SK-N-SH (cell line): ENCODE measurements at regions not wholly inside any gene's neighbourhood (a gene's known extent, or its start where the extent isn't known, plus 50 kb on each side); places are given as distances from the start of the nearest gene placed in this dataset.

ENCODE experiments used
- CTCF ChIA-PET: fragments of 300-600, 350-600 bp; formaldehyde crosslinking; extraction: SDS; loops from one replicate; lab custom pipeline; 2021; lab: Yijun Ruan, JAX
- POLR2A ChIA-PET: fragments of 350-600 bp; sonication (Branson Sonifier 250); formaldehyde crosslinking; extraction: SDS; loops from one replicate; lab custom pipeline; 2020; ENCODE audit warnings: antibody characterized with exemption, inconsistent platforms; lab: Yijun Ruan, JAX
- DNase-seq: peaks from one replicate; pipeline ENCODE4 v3.0.0; 2012
- H2AFZ ChIP-seq: fragments of 200-600 bp; sonication (generic); 2 replicates; pipeline ENCODE4 v1.8.1; 2016; ENCODE audit warnings: antibody characterized with exemption, mild to moderate bottlenecking, low read depth
- H3F3A ChIP-seq: fragments of 200-600 bp; sonication (generic); replicated peaks from 2 replicates; pipeline ENCODE3; 2016; ENCODE audit warnings: antibody characterized with exemption, mild to moderate bottlenecking; ENCODE audit not compliant: insufficient read depth
- H3K27ac ChIP-seq, 2 experiments: fragments of 200-500 bp in 1 of 2; fragments of 200-600 bp in 1 of 2; sonication (Bioruptor generic) in 1 of 2; sonication (generic), shearing (Covaris generic) in 1 of 2; 2 replicates each; pipeline versions ENCODE4 v1.5.1 to v1.6.1; 2014 to 2016; ENCODE audit warnings: low read depth in 2 of 2, inconsistent platforms in 1 of 2, low read length in 1 of 2, mild to moderate bottlenecking in 1 of 2, mixed read lengths in 1 of 2
- H3K27me3 ChIP-seq: fragments of 200-600 bp; sonication (generic), shearing (Covaris generic); 2 replicates; pipeline ENCODE4 v1.6.1; 2016; ENCODE audit warnings: mixed run types; ENCODE audit not compliant: insufficient read depth
- H3K36me3 ChIP-seq, 2 experiments: fragments of 200-500 bp in 1 of 2; fragments of 200-600 bp in 1 of 2; sonication (Bioruptor generic) in 1 of 2; sonication (generic) in 1 of 2; replicated peaks in 1 of 2; 2 replicates each; pipeline versions ENCODE3 to v1.5.1; 2014 to 2016; ENCODE audit warnings: low read length in 1 of 2, mild to moderate bottlenecking in 1 of 2; ENCODE audit not compliant: insufficient read depth in 2 of 2, control insufficient read depth in 1 of 2
- H3K4me1 ChIP-seq, 2 experiments: fragments of 200-500 bp in 1 of 2; fragments of 200-600 bp in 1 of 2; sonication (Bioruptor generic) in 1 of 2; sonication (generic), shearing (Covaris generic) in 1 of 2; 2 replicates each; pipeline versions ENCODE4 v1.5.1 to v1.6.1; 2014 to 2016; ENCODE audit warnings: low read depth in 1 of 2, low read length in 1 of 2, mixed run types in 1 of 2; ENCODE audit not compliant: insufficient read depth in 2 of 2, control insufficient read depth in 1 of 2
- H3K4me2 ChIP-seq: fragments of 200-600 bp; sonication (generic), shearing (Covaris generic); 2 replicates; pipeline ENCODE4 v1.6.1; 2017; ENCODE audit warnings: mixed run types
- H3K4me3 ChIP-seq, 2 experiments: fragments of 200-500 bp in 1 of 2; fragments of 200-600 bp in 1 of 2; sonication (Bioruptor generic) in 1 of 2; sonication (generic), shearing (Covaris generic) in 1 of 2; 2 replicates each; pipeline versions ENCODE4 v1.5.1 to v1.8.1; 2014 to 2016; ENCODE audit warnings: low read depth in 2 of 2, inconsistent platforms in 1 of 2, low read length in 1 of 2, mild to moderate bottlenecking in 1 of 2, mixed read lengths in 1 of 2, moderate library complexity in 1 of 2
- H3K79me2 ChIP-seq: fragments of 200-600 bp; sonication (generic); 2 replicates; pipeline ENCODE4 v1.8.1; 2017; ENCODE audit warnings: mild to moderate bottlenecking; ENCODE audit not compliant: insufficient read depth
- H3K9ac ChIP-seq: fragments of 200-600 bp; sonication (generic); 2 replicates; pipeline ENCODE4 v1.6.1; 2017; ENCODE audit warnings: mixed run types
- H3K9me2 ChIP-seq: fragments of 200-600 bp; sonication (generic); 2 replicates; pipeline ENCODE4 v1.6.1; 2017; ENCODE audit warnings: mixed run types
- H3K9me3 ChIP-seq: fragments of 200-600 bp; sonication (generic); 2 replicates; pipeline ENCODE4 v1.6.1; 2017; ENCODE audit warnings: mixed run types, mild to moderate bottlenecking, moderate library complexity
- H4K20me1 ChIP-seq: fragments of 200-600 bp; sonication (generic); 2 replicates; pipeline ENCODE4 v1.6.1; 2017; ENCODE audit warnings: mild to moderate bottlenecking, mixed run types; ENCODE audit not compliant: insufficient read depth
- EP300 ChIP-seq, 2 experiments: IDR thresholded peaks; 2 replicates each; pipeline versions ENCODE4 v1.4.0 to v1.6.1; 2012; ENCODE audit warnings: borderline replicate concordance in 1 of 2, low read depth in 1 of 2, low read length in 1 of 2
- FOXJ3 ChIP-seq: sonication (generic); formaldehyde crosslinking; IDR thresholded peaks from 2 replicates; pipeline ENCODE4 v1.5.1; 2020; ENCODE audit warnings: mild to moderate bottlenecking, missing genetic modification reagents
- FOXM1 ChIP-seq: IDR thresholded peaks from 2 replicates; pipeline ENCODE4 v1.4.0; 2012; ENCODE audit warnings: low read depth, mild to moderate bottlenecking
- GATA2 ChIP-seq: sonication (generic); formaldehyde crosslinking; IDR thresholded peaks from 2 replicates; pipeline ENCODE4 v1.5.0; 2020; ENCODE audit warnings: mild to moderate bottlenecking, missing genetic modification reagents
- MEF2A ChIP-seq: IDR thresholded peaks from 2 replicates; pipeline ENCODE4 v1.4.0; 2012; ENCODE audit warnings: low read depth, borderline replicate concordance
- RXRA ChIP-seq: IDR thresholded peaks from 2 replicates; pipeline ENCODE4 v1.4.0; 2012; ENCODE audit warnings: low read depth, mild to moderate bottlenecking, borderline replicate concordance
- TAF1 ChIP-seq: IDR thresholded peaks from 2 replicates; pipeline ENCODE4 v1.6.1; 2012; ENCODE audit warnings: low read depth, mild to moderate bottlenecking, low read length, moderate library complexity, borderline replicate concordance
- WGBS: methylation state at CpG from one replicate; pipeline ENCODE4 v1.1.6; 2017; ENCODE audit warnings: low lambda C conversion rate; 5-methylcytosine and 5-hydroxymethylcytosine counted together
- TF ChIP-seq, protein P1 (sequence below): IDR thresholded peaks from 2 replicates; pipeline ENCODE4 v1.6.1; 2012; ENCODE audit warnings: mild to moderate bottlenecking, low read depth, low read length, moderate library complexity
- TF ChIP-seq, protein P2 (sequence below): IDR thresholded peaks from 2 replicates; pipeline ENCODE4 v1.4.0; 2012; ENCODE audit warnings: low read depth, borderline replicate concordance
- TF ChIP-seq, protein P3 (sequence below): IDR thresholded peaks from 2 replicates; pipeline ENCODE4 v1.4.0; 2012; ENCODE audit warnings: low read depth
- TF ChIP-seq, protein P4 (sequence below): IDR thresholded peaks from 2 replicates; pipeline ENCODE4; 2012

DNA sequence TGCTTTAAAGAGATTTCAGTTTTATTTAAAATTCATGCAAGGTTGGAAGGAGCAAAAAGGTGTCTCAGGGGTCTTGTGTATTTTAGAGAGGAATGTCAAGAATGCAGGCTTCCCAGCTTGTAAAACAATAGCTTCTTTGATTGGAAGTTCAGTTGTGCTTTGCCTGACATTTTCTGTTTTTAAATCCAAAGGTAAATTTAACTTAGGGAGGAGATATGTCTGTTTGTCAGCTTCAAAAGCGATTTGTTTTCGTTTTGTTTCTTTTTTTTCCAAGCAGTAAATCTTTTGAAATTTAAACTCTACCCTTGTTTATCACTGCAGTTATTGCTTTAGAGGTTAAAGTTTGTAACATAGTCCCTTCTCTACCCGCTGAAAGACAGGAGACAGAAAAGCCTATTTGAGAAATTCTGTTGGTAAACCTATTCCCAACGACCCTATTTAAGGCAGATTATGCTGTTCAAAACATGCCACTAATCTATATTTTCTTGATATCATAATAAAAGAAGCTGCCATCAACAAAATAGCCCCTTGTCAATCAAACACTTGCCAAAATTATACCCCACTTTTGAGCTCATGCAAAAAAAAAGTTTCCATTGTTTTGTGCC lies 639.6 kb downstream of the IRS1 start:
- no peak overlapping the region for H3K27ac ChIP-seq
- WGBS, result 11% methylated on average over 4 of the region's 4 CpGs
- CTCF ChIA-PET, result interaction anchor here (1.0 to 1.2 kb wide), 2 partner anchors 56 to 826 kb away, joined by 3 read pairs; no protein-coding TSS in a partner anchor

More for the DNA sequence above, 639.6 kb downstream of the IRS1 start:
- Histone ChIP-seq H3K4me1 (no peaks in the 10 kb centered on the region), H3K9ac (no peak overlapping the region), H3K36me3 (no peaks in the 10 kb centered on the region), H3K4me3 (no peak overlapping the region), H3F3A (no peaks in the 10 kb centered on the region), H3K4me2 (no peak overlapping the region), H3K9me3 (no peaks in the 10 kb centered on the region), H4K20me1 (no peaks in the 10 kb centered on the region), H3K79me2 (no peaks in the 10 kb centered on the region), H3K27me3 (no peaks in the 10 kb centered on the region), H2AFZ (no peak overlapping the region; the same call in 1 of the 2 replicates), H3K9me2 (no peaks in the 10 kb centered on the region)
- TF ChIP-seq MEF2A (no peak), RXRA (no peak), TAF1 (no peak), EP300 (IDR thresholded peaks at IDR 0.05; ENCODE audit: borderline replicate concordance in 1 of 2, low read depth in 1 of 2, low read length in 1 of 2) (no peak), GATA2 (CRISPR knock-in tag) (no peak), FOXM1 (no peak), FOXJ3 (no peak)
- TF ChIP-seq, protein P1, sequence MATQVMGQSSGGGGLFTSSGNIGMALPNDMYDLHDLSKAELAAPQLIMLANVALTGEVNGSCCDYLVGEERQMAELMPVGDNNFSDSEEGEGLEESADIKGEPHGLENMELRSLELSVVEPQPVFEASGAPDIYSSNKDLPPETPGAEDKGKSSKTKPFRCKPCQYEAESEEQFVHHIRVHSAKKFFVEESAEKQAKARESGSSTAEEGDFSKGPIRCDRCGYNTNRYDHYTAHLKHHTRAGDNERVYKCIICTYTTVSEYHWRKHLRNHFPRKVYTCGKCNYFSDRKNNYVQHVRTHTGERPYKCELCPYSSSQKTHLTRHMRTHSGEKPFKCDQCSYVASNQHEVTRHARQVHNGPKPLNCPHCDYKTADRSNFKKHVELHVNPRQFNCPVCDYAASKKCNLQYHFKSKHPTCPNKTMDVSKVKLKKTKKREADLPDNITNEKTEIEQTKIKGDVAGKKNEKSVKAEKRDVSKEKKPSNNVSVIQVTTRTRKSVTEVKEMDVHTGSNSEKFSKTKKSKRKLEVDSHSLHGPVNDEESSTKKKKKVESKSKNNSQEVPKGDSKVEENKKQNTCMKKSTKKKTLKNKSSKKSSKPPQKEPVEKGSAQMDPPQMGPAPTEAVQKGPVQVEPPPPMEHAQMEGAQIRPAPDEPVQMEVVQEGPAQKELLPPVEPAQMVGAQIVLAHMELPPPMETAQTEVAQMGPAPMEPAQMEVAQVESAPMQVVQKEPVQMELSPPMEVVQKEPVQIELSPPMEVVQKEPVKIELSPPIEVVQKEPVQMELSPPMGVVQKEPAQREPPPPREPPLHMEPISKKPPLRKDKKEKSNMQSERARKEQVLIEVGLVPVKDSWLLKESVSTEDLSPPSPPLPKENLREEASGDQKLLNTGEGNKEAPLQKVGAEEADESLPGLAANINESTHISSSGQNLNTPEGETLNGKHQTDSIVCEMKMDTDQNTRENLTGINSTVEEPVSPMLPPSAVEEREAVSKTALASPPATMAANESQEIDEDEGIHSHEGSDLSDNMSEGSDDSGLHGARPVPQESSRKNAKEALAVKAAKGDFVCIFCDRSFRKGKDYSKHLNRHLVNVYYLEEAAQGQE, result no peak
- TF ChIP-seq, protein P2, sequence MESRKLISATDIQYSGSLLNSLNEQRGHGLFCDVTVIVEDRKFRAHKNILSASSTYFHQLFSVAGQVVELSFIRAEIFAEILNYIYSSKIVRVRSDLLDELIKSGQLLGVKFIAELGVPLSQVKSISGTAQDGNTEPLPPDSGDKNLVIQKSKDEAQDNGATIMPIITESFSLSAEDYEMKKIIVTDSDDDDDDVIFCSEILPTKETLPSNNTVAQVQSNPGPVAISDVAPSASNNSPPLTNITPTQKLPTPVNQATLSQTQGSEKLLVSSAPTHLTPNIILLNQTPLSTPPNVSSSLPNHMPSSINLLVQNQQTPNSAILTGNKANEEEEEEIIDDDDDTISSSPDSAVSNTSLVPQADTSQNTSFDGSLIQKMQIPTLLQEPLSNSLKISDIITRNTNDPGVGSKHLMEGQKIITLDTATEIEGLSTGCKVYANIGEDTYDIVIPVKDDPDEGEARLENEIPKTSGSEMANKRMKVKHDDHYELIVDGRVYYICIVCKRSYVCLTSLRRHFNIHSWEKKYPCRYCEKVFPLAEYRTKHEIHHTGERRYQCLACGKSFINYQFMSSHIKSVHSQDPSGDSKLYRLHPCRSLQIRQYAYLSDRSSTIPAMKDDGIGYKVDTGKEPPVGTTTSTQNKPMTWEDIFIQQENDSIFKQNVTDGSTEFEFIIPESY, result no peak
- TF ChIP-seq, protein P3, sequence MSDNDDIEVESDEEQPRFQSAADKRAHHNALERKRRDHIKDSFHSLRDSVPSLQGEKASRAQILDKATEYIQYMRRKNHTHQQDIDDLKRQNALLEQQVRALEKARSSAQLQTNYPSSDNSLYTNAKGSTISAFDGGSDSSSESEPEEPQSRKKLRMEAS, result no peak
- TF ChIP-seq, protein P4, sequence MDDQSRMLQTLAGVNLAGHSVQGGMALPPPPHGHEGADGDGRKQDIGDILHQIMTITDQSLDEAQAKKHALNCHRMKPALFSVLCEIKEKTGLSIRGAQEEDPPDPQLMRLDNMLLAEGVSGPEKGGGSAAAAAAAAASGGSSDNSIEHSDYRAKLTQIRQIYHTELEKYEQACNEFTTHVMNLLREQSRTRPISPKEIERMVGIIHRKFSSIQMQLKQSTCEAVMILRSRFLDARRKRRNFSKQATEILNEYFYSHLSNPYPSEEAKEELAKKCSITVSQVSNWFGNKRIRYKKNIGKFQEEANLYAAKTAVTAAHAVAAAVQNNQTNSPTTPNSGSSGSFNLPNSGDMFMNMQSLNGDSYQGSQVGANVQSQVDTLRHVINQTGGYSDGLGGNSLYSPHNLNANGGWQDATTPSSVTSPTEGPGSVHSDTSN, result no peak
- POLR2A ChIA-PET, result no interaction called here
- no peak for DNase-seq
